GM13976 (cell line): ENCODE measurements at regions not wholly inside any gene's neighbourhood (a gene's known extent, or its start where the extent isn't known, plus 50 kb on each side); places are given as distances from the start of the nearest gene placed in this dataset.

ENCODE experiments used
- DNase-seq: peaks from one replicate; pipeline ENCODE4 v3.0.0; 2012; ENCODE audit warnings: low spot score
- CTCF ChIP-seq: IDR thresholded peaks from 2 replicates; pipeline ENCODE4 v1.5.1; 2012; ENCODE audit warnings: borderline replicate concordance, mild to moderate bottlenecking; ENCODE audit not compliant: insufficient read depth; ENCODE audit errors: extremely low read depth, missing control alignments, control extremely low read depth
- in situ Hi-C: fragments of 300-500 bp; cut with MboI; formaldehyde crosslinking; loops from one replicate; pipeline ENCODE4 v1.12.0; 2022; ENCODE audit warnings: low sequenced_read_pairs, mixed read lengths, inconsistent platforms; ENCODE audit not compliant: unreplicated experiment

DNA sequence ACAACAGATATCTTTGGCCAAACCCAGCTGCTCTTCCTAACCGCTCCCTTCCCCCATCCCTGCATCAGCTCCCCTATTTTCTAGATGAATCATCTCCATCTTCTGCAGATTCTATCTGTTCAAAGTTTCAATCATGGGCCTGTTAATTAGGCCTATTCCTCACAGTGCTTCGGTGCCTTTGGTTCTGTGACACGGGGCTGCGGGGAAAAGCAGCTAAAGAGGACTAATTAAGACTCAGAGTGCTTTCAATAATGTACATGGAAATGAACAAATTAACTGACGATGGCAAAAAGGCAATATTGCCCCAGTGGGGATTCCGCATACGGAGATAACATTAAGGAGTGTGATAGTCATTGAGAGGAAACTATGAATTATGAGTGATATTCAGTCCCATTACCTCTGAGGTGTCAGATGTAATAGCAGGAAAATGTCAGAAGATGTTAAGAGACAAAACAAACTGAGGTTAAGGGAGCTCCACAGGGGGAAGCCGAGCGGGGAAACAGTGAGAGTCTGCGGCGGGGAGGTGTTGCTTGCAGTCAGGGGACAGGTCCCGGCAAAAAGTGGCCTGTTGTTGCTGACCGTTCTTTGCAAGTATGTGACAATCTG is 716.9 kb downstream of the TYW1 start:
- no peak for TF ChIP-seq CTCF
- DNase-seq: no peak
- in situ Hi-C loops: no loop called here

DNA sequence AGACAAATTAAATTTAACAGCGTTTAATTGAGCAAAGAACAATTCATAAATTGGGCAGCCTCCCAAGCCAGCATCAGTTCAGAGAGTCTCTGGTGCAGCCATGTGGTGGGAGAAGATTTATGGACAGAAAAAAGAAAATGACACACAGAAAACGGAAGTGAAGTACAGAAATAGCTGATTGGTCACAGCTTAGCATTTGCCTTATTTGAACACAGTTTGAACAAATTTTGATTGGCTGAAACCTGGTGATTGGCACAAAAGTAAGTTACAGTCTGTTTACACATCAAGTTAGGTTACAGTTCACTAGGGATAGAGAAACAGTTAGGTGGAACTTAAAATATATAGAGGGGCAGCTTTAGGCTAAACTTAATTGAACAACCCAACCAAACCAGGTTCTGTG is 720.1 kb downstream of the TYW1 start:
- TF ChIP-seq CTCF: no peak
- in situ Hi-C loops: no loop called here
- DNase-seq: no peak

- in situ Hi-C loops: no loop called here
- no peak for DNase-seq
- TF ChIP-seq CTCF: no peak
Observed at GRCh38 chr7:67723591-67723990, 727.0 kb downstream of the TYW1 start.

- in situ Hi-C loops: no loop called here
- no peak for TF ChIP-seq CTCF
- DNase-seq: no peak
Observed at GRCh38 chr7:67724435-67724834, 727.8 kb downstream of the TYW1 start.

DNA sequence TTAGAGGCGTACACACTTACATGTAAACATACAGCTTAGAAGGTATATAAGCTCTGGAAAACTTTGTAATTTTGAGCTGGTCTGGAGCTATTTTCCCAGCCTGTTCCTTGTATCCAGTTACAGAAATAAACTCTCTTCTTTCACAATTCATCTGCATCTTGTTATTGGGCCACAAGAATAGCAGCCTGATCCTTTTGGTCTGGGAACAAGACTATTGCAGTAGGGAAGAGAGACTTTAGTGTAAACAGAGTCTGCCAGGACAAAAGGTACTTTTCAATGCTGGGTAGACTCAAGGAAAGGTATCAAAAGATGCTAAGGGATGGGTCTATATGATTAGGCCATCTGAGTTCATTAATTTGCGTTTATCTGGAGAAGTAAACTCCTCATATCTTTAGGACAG is 728.3 kb downstream of the TYW1 start:
- DNase-seq: no peak
- no peak for TF ChIP-seq CTCF
- in situ Hi-C loops: no loop called here

- no peak for DNase-seq
- TF ChIP-seq CTCF: no peak
- in situ Hi-C loops: no loop called here
Observed at GRCh38 chr7:67725423-67725822, 728.8 kb downstream of the TYW1 start.
